Panc1 (cell line): ENCODE measurements at regions not wholly inside any gene's neighbourhood (a gene's known extent, or its start where the extent isn't known, plus 50 kb on each side); places are given as distances from the start of the nearest gene placed in this dataset.

ENCODE experiments used
- ATAC-seq: fragments of 200-7000 bp; cut with Tn5 transposase; 2 replicates; pipeline ENCODE4 v1.9.1; 2020; ENCODE audit warnings: mild to moderate bottlenecking, moderate library complexity
- BruUV-seq: library from RNA; stranded (reverse); fragments of 400-500 nt; replicated peaks from 2 replicates; lab custom pipeline; 2021; lab: Mats Ljungman, UMichigan
- CTCF ChIA-PET: fragments of 300-600 bp; sonication (Branson Sonifier 250); formaldehyde crosslinking; loops from one replicate; lab custom pipeline; 2022; ENCODE audit warnings: antibody characterized with exemption; lab: Charles Lee
- POLR2A ChIA-PET: fragments of 300-600 bp; sonication (Branson Sonifier 250); formaldehyde crosslinking; loops from one replicate; lab custom pipeline; 2022; ENCODE audit warnings: antibody characterized with exemption; lab: Charles Lee
- DNase-seq: peaks from one replicate; pipeline ENCODE4 v3.0.0-alpha.2; 2010; ENCODE audit warnings: low read depth, low spot score
- H3K27ac ChIP-seq: 2 replicates; pipeline ENCODE4 v1.5.1; 2011; ENCODE audit warnings: mild to moderate bottlenecking, low read length, inconsistent platforms
- H3K27me3 ChIP-seq: fragments of 200-500 bp; sonication (Bioruptor generic); 2 replicates; pipeline ENCODE4 v1.6.0; 2014; ENCODE audit warnings: low read length, inconsistent platforms; ENCODE audit not compliant: control insufficient read depth, insufficient read depth
- H3K36me3 ChIP-seq: fragments of 200-500 bp; sonication (Bioruptor generic); 2 replicates; pipeline ENCODE4 v1.5.1; 2014; ENCODE audit warnings: inconsistent platforms, mild to moderate bottlenecking, low read length, moderate library complexity; ENCODE audit not compliant: control insufficient read depth, insufficient read depth
- H3K4me1 ChIP-seq: 2 replicates; pipeline ENCODE4 v1.5.1; 2011; ENCODE audit warnings: inconsistent platforms, mild to moderate bottlenecking, low read length, moderate library complexity; ENCODE audit not compliant: control insufficient read depth, insufficient read depth
- H3K4me3 ChIP-seq, 2 experiments: 2 replicates each; pipeline ENCODE4 v1.5.1; 2011 to 2012; ENCODE audit warnings: low read depth in 2 of 2, low read length in 2 of 2, mild to moderate bottlenecking in 2 of 2, inconsistent platforms in 1 of 2, moderate library complexity in 1 of 2
- H3K9me3 ChIP-seq: fragments of 200-500 bp; sonication (Bioruptor generic); 2 replicates; pipeline ENCODE4 v1.5.1; 2014; ENCODE audit warnings: low read depth, mild to moderate bottlenecking, inconsistent platforms, low read length, moderate library complexity; ENCODE audit not compliant: control insufficient read depth, insufficient read depth
- POLR2AphosphoS5 ChIP-seq: IDR thresholded peaks from 2 replicates; pipeline ENCODE4 v1.6.1; 2012; ENCODE audit warnings: mild to moderate bottlenecking, low read depth, low read length, moderate library complexity
- SIN3A ChIP-seq: IDR thresholded peaks from 2 replicates; pipeline ENCODE4 v1.6.1; 2012; ENCODE audit warnings: low read depth, mild to moderate bottlenecking, low read length, moderate library complexity, borderline replicate concordance; ENCODE audit not compliant: insufficient read depth
- TCF7L2 ChIP-seq: IDR thresholded peaks from 2 replicates; pipeline ENCODE4 v1.6.1; 2011; ENCODE audit warnings: mild to moderate bottlenecking, low read depth, low read length, inconsistent platforms
- in situ Hi-C: cut with HindIII; loops from 2 replicates; pipeline ENCODE4 v1.10.0; 2016; ENCODE audit warnings: low sequenced_read_pairs, low pct_unique_long_range_greater_than_20kb
- intact Hi-C: fragments of 100-400 bp; cut with micrococcal nuclease; formaldehyde crosslinking; loops from one replicate; pipeline ENCODE4 v1.10.0; 2022; ENCODE audit not compliant: unreplicated experiment
- TF ChIP-seq, protein P1 (sequence below): fragments of 450-650 bp; IDR thresholded peaks from 2 replicates; pipeline ENCODE4 v1.5.1; 2017; ENCODE audit warnings: mild to moderate bottlenecking
- TF ChIP-seq, protein P2 (sequence below), 2 experiments: IDR thresholded peaks; 2 replicates each; pipeline ENCODE4 v1.6.1; 2011 to 2012; ENCODE audit warnings: low read depth in 2 of 2, control low read depth in 1 of 2, low read length in 1 of 2, mild to moderate bottlenecking in 1 of 2, moderate library complexity in 1 of 2; ENCODE audit not compliant: insufficient read depth in 1 of 2

DNA sequence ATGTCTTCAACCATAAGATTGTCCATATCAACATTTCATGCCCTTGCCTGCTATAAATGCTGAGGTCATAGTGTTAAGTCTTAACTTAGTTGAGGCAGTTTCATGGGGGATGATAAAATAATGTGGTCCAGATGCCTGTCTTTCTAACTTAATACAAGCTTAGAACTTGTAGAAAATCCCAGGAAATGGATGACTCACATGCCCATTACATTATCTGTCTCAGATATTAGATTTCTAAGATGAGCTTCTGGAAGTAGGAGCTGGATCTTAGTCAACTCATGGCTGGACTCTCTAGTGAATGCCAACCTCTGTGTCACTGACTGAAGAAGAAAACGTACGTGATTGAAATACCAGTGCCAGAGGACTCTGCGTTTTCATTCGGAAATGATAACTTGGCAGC, 797.5 kb upstream of the EEF2KMT start:
- TF ChIP-seq, protein P1, sequence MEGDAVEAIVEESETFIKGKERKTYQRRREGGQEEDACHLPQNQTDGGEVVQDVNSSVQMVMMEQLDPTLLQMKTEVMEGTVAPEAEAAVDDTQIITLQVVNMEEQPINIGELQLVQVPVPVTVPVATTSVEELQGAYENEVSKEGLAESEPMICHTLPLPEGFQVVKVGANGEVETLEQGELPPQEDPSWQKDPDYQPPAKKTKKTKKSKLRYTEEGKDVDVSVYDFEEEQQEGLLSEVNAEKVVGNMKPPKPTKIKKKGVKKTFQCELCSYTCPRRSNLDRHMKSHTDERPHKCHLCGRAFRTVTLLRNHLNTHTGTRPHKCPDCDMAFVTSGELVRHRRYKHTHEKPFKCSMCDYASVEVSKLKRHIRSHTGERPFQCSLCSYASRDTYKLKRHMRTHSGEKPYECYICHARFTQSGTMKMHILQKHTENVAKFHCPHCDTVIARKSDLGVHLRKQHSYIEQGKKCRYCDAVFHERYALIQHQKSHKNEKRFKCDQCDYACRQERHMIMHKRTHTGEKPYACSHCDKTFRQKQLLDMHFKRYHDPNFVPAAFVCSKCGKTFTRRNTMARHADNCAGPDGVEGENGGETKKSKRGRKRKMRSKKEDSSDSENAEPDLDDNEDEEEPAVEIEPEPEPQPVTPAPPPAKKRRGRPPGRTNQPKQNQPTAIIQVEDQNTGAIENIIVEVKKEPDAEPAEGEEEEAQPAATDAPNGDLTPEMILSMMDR, result no peak
- no peak for TF ChIP-seq TCF7L2
- no peak for TF ChIP-seq POLR2AphosphoS5
- TF ChIP-seq, protein P2, sequence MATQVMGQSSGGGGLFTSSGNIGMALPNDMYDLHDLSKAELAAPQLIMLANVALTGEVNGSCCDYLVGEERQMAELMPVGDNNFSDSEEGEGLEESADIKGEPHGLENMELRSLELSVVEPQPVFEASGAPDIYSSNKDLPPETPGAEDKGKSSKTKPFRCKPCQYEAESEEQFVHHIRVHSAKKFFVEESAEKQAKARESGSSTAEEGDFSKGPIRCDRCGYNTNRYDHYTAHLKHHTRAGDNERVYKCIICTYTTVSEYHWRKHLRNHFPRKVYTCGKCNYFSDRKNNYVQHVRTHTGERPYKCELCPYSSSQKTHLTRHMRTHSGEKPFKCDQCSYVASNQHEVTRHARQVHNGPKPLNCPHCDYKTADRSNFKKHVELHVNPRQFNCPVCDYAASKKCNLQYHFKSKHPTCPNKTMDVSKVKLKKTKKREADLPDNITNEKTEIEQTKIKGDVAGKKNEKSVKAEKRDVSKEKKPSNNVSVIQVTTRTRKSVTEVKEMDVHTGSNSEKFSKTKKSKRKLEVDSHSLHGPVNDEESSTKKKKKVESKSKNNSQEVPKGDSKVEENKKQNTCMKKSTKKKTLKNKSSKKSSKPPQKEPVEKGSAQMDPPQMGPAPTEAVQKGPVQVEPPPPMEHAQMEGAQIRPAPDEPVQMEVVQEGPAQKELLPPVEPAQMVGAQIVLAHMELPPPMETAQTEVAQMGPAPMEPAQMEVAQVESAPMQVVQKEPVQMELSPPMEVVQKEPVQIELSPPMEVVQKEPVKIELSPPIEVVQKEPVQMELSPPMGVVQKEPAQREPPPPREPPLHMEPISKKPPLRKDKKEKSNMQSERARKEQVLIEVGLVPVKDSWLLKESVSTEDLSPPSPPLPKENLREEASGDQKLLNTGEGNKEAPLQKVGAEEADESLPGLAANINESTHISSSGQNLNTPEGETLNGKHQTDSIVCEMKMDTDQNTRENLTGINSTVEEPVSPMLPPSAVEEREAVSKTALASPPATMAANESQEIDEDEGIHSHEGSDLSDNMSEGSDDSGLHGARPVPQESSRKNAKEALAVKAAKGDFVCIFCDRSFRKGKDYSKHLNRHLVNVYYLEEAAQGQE (IDR thresholded peaks at IDR 0.05; ENCODE audit: insufficient read depth in 1 of 2, low read depth in 2 of 2, low read length in 1 of 2), result no peak
- no peak for TF ChIP-seq SIN3A
- CTCF ChIA-PET, result no interaction called here

DNA sequence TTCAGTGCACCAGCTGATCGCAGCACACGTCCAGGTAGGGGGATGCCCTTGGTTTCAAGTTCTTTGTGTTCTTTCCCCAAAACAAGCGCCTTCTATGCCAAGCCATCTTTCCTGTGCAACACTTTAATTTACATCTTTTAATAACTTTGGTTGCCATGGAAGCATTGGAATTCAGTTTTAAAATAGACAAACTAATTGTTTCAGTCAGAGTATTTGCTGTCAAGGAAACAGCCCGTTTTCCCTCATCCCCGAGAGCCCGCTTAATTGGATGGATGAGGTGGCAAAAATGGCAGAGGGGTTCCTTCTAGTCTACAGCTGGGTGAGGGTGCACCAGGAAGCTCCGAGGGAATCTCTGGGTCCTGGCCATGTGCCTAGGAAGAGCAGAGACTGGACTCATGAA, 793.7 kb upstream of the EEF2KMT start:
- Histone ChIP-seq H3K27ac (no peak overlapping the region), H3K9me3 (no peaks in the 10 kb centered on the region), H3K4me1 (no peaks in the 10 kb centered on the region), H3K36me3 (no peaks in the 10 kb centered on the region), H3K4me3 (no peak overlapping the region), H3K27me3 (peaks cover 2% of the 10 kb centered on the region; the same call in 1 of the 2 replicates)
- in situ Hi-C loops, result no loop called here
- no TSS peak for BruUV-seq
- ChIA-PET CTCF (no interaction called here), POLR2A (no interaction called here)
- no peak for ATAC-seq
- TF ChIP-seq, protein P1, result no peak
- TF ChIP-seq, protein P2 (IDR thresholded peaks at IDR 0.05; ENCODE audit: insufficient read depth in 1 of 2, low read depth in 2 of 2, low read length in 1 of 2), result no peak
- TF ChIP-seq POLR2AphosphoS5, result no peak
- TF ChIP-seq SIN3A, result no peak
- TF ChIP-seq TCF7L2, result no peak
- intact Hi-C loops, result no loop called here
- no peak for DNase-seq

More for the DNA sequence above, 797.5 kb upstream of the EEF2KMT start:
- Histone ChIP-seq H3K4me1 (no peaks in the 10 kb centered on the region), H3K4me3 (no peak overlapping the region), H3K27ac (no peak overlapping the region), H3K36me3 (no peaks in the 10 kb centered on the region), H3K27me3 (no peaks in the 10 kb centered on the region), H3K9me3 (no peaks in the 10 kb centered on the region)
- intact Hi-C loops, result no loop called here
- BruUV-seq, result no TSS peak
- in situ Hi-C loops, result no loop called here
- POLR2A ChIA-PET, result no interaction called here
- DNase-seq (no peak), ATAC-seq (no peak)
